GM19023 (cell line): ENCODE measurements at regions not wholly inside any gene's neighbourhood (a gene's known extent, or its start where the extent isn't known, plus 50 kb on each side); places are given as distances from the start of the nearest gene placed in this dataset.
"Not testable (repeated sequence)": the region's sequence is repeated elsewhere in the genome, so short reads cannot be mapped to it uniquely, and the experiment has no call there.

Experiments
- ATAC-seq: cut with Tn5 transposase; IDR thresholded peaks from one replicate; pipeline ENCODE4 v1.9.1; 2021; ENCODE audit warnings: mild to moderate bottlenecking, moderate library complexity; ENCODE audit not compliant: unreplicated experiment

DNA sequence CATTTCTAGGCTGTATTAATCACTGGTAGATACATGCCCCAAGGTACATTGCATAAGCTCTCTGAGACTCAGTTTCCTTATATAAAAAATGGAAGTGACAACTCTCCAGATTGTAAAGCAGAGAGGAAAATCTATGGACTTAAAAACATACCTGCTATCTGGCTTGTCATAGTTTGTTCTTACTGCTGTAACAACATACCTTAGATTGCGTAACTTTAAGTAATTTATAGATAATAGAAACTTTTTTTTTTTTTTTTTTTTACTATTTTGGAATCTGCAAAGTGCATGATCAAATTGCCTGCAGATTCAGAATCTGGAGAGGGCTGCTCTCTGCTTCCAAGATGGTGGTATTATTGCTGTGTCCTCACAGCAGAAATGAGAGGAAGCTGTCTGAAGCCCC lies 827.7 kb upstream of the BRINP3 start:
- no peak for ATAC-seq

DNA sequence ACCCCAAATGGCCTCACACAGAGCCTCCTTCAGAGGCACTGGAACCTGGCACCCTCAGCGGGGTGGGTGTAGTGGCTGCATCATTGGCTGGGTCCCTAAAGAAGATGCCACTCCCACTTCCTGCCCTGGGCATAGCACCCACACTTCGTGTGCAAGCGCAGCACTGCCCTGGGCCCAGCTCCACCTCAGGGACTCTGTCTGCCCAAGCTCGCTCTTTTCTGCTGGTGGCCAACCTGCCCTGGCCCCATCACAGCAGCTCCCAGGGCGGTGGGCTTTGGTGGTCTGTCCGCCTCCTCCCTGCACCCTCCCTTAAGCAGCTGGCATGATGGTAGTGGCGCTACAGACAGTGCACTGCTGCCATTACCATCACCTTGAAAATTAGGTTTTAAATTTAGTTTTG lies 829.3 kb upstream of the BRINP3 start:
- ATAC-seq, result no peak

DNA sequence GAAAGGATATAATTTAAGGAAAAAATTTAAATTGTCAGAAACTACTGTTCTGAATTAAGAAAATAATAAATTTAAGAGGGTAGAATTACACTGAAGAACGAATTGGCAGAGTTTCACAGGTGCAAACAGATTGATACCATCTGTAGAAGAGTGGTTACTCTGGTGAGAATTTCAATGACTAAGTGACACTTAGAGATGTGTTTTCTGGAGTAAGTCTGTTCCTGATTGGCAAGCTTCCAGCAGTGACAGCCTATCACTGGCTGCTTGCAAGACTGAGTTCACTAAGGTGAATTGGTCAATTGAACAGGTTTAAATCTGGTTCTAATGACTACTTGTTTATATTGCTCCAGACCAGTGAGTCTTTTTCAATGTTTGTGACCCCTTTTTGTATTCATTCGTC lies 838.2 kb upstream of the RGS18 start:
- no peak for ATAC-seq

DNA sequence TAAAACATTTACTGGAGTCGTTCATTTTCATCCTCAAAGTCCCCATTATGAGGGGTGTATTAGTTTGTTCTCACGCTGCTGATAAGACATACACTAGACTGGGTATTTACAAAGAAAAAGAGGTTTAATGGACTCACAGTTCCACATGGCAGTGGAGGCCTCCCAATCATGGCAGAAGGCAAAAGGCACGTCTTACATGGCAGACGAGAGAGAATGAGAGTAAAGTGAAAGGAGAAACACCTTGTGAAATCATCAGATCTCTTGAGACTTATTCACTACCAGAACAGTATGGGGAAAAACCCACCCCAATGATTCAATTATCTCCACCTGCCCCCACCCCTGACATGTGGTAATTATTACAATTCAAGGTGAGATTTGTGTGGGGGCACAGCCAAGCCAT lies 830.4 kb upstream of the RGS18 start:
- ATAC-seq, result no peak

DNA sequence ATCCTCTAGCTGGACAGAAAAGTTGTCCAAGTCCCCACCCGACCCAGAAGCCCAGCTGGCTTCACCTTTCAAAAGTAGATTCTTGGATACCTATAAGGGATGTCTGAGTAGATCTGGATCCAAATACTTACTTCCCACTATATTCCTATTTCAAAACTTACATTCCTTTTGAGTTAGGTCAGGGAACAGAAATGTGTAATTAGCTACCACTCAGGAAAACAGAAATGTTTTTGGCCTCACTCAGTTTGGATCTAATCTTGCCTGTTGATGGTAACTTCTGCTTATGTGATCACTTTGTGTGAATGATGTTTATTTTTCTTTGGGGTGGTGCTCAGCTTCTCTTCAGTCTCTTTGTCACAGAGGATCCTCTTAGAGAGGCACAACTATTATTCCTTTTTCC lies 814.4 kb upstream of the RGS18 start:
- no peak for ATAC-seq

DNA sequence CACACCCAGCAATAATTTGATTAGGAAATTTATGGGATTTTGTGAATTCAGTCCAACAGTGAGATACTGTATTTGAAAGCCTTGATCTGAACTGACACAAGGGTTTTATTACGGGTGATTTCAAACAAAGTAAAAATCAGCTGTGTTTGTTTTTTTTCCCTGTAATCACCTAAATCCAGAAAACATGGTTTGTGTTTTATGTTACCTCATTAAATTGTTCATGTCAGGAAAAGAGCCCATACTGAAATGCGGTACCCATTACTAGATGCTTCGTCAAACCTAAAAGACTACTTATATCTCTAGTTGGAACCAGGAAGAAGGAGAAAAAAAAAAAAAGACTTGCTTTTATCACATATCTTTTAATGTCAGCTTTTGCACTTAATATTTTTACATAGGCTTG lies 811.9 kb upstream of the RGS18 start:
- ATAC-seq, result no peak

DNA sequence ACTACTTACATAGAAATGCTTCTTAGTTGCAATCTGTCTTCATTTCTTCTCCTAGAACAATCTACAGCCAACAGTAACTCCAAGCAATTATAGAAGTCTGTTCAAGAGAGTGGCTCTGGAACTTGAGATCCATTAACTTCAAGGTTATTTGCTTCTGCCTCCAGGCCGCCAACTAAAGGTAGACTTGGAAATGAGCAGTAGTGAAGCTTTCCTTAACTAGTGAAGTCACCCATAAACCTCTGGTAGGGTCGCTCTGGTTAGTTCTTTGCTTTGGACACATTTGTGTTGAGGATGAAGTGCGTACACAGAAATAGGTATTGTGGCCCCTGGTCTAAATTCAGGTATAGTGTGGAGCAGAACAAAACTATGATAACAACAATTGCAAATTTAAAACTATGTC lies 809.9 kb upstream of the RGS18 start:
- no peak for ATAC-seq

DNA sequence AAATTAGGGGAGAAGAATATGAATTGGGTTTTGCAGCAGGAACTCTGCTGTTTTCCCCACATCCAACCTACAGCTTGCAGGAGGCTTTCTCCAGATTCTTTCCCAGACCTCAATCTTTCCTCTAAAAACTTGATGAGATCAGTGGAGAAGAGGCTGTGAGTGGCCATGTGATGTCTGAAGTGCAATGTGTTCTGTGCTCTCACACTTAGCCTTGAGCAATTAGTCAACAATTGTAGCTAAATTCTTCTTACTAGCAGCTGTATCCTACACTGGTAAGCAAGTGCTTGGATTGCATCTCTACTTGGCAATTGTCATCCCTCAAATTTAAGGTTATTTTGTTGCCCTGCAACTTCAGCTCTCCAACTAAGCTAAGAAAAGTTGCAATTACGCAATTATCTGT lies 807.3 kb upstream of the RGS18 start:
- no peak for ATAC-seq

DNA sequence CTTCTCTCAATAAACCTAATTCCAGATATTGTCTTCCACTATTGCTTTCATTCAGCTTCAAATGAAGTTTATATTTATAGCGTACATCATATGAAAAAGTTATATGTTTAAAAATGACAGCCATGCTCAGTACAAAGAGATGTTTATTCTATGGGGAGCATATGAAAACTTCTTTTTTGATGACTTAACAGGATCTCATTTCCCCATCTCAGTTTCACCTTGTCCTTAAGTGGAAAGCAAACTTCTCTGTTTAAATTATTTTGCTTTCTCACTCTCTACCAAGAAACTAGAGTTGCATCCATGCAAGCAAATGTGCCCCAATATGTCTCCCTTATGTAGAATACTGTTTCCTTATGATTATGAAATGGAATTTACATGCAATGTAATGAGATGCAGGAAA lies 799.5 kb upstream of the RGS18 start:
- ATAC-seq, result no peak

DNA sequence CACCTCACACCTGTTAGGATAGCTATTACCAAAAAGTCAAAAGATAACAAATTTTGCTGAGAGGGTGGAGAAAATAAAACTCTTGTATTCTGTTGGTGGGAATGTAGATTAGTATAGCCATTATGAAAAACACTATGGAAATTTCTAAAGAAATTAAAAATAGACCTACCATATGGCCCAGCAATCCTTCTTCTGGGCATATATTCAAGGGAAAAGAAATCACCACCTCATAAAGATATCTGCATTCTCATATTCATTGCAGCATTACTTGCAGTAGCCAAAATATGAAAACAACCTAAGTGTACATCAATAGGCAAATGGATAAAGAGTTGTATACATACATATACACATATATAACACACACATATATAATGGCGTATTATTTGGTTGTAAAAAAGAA lies 791.6 kb upstream of the RGS18 start:
- ATAC-seq, result no peak

DNA sequence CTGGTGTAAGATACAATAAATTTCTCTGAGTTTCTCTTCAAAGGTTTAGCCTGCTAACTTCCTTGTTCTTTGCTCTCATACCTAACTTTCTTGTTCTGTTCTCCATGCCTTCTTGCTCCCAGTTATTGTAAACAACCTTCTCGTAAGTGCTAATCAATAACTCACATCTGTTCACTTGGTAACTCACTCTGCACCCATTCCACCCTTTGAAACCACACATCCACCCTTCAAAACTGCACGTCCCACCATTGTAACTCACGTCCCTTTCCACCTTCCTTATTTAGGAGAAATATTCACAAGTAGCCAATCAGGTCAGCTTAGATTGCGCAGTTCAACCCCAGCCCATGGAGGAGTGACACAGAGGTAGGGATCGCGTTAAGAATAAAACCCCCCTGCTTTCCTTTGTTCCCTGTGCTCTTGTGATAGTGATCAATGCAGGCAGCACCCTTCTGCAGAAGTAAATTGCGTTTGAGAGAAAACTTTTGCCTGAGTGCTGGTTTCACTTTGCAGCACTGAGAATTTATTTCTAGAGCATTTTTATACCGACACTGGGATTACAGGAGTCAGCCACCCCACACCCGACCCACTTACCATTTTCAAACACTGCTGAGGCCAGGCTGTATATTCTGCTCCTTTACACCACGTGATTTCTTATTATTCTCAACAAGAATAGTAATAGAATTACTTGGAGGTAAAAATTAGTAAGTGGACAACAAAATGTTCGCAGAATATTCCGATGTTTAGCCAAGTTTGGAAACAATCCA lies 789.2 kb upstream of the RGS18 start:
- ATAC-seq, result no peak

DNA sequence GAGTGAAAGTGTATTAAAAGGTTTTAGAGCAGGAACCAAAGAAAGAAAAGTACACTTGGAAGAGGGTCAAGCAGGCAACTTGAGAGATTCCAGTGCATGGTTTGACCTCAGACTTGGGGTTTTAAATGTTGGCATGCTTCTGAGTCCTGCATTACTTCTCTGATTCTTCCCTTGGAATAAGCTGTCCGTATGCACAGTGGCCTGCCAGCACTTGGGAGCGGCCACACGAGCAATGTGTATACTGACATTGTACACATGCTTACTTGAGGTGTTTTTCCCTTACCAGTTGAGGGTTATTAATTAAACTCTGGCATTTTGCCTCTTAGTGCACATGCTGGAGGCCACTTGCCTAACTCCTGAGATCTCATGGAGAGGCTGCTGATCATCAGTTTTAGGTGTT lies 786.6 kb upstream of the RGS18 start:
- ATAC-seq, result no peak

DNA sequence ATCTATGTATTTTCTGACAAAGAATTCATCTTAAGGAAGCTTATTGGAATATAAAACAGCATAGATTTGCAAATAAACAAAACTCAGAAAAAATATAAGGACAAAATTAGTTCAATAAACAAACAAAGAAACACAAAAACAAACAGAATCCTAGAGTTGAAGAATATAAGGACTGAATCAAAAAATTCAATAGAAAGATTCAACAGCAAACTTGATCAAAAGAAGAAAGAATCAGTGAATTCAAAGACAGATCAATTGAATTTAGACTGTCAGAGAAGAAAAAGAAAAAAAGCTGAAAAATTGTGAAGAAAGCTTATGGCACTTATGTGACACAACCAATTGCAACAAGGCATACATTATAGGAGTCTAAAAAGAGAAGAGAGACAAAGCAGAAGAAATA lies 770.0 kb upstream of the RGS18 start:
- ATAC-seq, result no peak

DNA sequence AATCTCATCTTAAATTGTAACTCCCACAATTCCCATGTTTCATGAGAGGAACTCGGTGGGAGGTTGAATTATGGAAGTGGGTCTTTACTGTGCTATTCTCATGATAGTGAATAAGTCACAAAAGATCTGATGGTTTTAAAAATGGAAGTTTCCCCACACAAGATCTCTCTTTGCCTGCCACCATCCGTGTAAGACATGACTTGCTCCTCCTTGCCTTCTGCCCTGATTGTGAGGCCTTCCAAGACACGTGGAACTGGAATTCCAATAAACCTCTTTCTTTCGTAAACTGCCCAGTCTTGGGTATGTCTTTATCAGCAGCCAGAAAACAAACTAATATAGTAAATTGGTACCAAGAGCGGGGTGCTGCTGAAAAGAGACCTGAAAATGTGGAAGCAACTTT lies 761.6 kb upstream of the RGS18 start:
- ATAC-seq, result no peak

DNA sequence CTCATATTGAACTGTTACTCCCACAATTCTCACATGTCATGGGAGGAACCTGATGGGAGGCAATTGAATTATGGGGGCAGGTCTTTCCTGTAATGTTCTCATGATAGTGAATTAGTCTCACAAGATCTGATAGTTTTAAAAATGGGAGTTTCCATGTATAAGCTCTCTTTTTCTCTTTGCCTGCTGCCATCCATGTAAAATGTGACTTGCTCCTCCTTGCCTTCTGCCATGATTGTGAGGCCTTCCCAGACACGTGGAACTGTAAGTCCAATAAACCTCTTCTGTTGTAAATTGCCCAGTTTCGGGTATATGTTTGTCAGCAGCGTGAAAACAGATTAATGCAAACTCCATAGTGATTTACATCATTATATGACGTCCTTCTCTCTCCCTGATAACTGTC lies 759.7 kb upstream of the RGS18 start:
- ATAC-seq, result no peak

DNA sequence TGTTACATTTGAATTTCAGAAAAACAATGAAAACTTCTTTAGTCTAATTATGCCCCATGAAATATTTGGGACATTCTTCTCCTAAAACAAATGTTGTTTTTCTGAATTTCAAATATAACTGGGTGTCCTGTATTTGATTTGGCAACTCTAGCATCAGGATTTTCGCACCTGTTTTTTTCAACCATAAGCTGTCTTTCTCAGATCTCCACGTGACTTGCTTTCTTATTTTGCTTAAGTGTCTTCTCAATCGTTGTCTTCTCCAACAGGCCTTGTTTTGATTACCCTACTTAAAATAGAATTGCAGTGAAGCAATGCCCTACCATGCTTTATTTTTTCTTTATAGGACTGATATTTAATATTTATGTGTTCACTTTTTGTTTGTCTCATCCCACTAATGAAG lies 752.8 kb upstream of the RGS18 start:
- ATAC-seq, result no peak

DNA sequence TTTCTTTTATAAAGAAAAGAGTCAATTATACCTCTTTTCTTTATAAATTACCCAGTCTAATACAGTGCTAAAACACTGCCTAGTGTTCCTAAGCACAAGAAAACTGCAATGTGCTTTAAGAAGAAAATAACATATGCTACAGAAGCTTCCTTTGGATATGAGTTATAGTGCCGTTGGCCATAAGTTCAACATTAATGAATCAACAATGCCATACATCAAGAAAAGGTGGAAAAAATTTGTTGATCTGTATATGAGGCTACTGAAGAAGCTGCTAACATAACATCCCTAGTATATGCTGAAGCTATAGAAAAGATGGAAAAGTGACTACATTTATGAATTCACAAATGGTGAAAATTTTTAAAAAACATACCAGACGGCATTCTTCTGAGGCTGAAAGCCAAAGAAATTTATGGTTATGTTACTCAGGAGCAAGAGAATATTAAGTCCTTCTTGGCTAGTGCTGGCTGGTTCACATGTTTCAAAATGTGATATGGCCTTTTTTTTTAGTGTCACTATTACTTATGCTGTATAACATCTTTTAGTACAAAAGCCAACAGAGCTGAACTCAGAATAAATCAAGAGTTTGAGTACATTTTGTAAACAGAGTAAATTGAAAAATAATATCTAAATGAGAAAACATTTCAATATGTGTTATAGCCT lies 743.2 kb upstream of the RGS18 start:
- no peak for ATAC-seq

DNA sequence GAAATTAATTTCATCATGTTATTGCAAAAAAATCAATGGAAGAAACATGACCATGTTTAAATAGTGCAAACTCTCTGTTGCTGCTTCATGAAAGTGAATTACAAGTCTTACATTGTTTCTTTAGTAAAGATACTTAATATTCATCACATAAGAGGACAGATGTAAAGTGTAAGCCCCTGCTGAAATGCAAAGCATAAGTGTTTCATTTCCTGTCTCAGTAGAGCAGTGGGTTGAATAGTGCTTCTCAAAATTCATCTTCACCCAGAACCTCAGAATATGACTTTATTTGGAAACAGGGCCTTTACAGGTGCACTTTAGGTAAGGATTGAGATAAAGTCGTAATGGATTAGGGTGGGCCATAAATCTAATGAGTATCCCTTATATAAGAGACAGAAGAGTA lies 738.4 kb upstream of the RGS18 start:
- no peak for ATAC-seq

DNA sequence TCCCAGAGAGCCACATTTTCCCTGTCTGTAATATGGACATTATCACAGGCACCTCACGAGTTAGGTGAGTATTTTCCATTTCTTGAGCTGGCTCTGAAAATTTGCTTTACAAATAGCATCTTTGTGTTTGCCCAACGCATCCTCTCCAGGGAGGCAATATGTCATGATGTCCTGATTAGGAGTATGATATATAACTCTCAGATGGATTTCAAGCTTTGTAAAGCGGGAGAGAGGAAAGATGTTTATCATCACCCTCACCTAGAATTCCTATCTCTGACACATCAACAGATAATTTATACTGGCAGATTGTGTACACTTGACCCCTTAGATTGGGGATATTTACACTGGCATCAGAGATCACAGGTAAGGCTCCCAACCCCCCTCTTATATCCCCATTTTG lies 730.7 kb upstream of the RGS18 start:
- ATAC-seq, result no peak

DNA sequence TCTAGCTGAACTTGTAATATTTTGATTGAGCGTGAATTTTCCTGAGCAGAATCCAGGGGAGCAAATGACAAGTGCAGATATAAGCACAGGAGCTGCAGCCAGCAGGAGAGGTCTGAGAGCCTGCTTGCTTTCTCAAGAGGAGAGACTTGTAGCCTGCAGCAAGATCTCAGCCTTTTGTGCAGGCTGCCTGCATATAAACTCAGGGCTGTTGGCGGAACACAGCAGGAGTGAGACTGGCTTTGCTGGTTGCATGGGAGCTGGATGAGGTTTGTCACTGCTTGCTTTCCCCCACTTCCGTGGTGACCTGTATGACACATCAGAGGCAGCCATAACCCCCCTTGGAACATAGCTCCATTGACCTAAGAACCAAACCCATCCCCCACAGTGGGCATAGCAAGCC lies 725.4 kb upstream of the RGS18 start:
- ATAC-seq, result no peak

DNA sequence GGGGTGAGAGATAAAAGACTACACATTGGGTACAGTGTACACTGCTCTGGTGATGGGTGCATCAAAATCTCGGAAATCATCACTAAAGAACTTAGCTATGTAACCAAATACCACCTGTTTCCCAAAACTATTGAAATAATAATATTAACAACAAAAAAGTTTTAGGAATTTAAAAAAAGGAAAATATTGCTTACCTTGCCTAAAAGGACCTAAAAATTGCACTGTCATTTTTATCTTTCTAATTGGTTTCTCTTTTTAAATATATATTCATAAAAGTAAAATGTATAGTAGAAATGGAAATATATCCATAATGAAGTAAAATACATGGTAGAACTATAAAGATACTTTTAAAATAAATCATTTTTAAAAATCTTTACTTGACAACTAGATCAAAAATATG lies 719.3 kb upstream of the RGS18 start:
- no peak for ATAC-seq

DNA sequence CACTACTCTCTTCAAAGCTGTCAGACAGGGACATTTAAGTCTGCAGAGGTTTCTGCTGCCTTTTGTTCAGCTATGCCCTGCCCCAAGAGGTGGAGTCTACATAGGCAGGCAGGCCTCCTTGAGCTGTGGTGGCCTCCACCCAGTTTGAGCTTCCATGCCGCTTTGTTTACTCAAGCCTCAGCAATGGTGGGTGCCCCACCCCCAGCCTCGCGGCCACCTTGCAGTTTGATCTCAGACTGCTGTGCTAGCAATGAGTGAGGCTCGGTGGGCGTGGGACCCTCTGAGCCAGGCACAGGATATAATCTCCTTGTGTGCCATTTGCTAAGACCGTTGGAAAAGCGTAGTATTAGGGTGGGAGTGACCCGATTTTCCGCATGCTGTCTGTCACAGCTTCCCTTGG lies 710.0 kb upstream of the RGS18 start:
- not testable (repeated sequence) for ATAC-seq

DNA sequence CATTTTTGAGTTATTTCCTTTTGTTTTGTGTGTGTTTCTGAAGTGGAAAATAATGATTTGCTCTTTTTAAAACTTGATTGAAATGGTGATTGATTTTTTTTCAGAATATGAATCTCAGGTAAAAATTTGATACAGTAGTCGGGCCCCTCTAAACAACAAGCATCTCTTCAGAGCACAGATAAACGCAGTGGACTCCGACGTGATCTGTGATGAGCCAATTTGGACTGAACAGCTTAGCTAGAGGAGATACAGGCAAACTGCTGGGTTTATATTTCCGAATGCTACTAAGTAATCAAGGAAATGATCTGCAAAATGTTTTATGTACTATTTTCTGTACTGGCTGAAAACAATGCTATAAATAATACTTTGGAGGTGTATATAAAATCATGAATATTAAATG lies 705.7 kb upstream of the RGS18 start:
- no peak for ATAC-seq
